ENCODE measurements at regions not wholly inside any gene's neighbourhood (a gene's known extent, or its start where the extent isn't known, plus 50 kb on each side); places are given as distances from the start of the nearest gene placed in this dataset.

DNA sequence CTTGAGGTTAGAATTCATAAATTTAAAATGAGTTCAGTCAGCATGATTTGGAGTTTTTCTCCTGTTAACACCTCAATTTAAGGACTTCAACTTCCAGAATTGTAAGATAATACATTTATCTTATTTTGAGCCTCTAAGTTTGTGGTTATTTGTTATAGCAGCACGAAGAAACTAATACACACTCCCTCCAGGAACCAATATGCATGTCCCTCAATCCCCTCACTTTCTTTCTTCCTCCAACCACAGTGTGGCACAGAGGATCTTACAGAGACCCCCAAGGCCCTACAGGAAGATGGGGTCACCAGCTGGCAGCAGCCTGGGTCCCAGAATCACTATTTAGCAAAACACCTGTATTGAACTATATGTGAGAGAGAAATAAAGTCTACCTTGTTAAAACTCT, 242.0 kb downstream of the RAD51AP2 start:
- no peaks in the 10 kb centered on the region for H3K9me2 ChIP-seq (ENCODE audit: insufficient read depth, low read length)
- H2AFZ ChIP-seq (ENCODE audit: low read depth, low read length), result no peak overlapping the region

DNA sequence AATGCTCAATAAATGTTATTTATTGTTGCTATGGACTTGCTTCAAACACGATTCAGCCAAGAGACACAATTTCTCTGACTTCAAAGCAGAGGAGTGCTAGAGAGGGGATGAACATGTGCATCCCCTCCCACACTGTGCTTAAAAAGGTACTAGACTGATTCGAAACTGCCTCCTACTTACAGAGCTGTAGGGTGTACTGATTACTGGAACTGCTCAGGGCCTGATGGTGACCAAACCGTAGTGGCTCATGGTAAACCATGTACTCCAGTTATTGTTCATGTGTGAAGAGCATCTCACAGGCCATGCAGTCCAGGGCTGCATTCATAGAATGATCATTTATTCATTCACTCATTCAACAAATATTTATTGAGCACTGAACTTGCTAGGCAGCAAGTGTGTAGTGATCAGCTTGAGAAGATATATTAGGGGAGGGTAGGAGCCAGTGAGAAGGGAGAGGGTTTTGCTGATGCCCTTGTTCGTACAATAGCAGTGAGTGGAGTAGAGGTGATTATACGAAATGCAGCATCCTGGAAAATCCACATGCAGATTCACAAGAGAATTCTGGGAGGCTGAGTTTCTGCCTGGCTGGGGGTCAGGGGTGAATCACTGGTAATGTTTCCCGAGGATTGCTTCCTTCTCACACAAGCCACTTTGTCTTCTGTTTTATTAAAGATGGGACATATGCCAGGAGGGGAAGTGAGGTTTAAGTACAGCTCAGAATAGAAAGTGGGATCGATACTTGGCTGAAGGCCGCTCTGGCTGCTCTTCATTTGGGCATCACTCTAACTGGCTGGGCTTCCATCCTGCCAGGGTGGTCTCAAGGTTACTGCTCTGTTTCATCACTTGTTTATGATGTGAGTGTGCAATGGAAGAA, 245.4 kb downstream of the RAD51AP2 start:
- Histone ChIP-seq H3K36me3 (ENCODE audit: insufficient read depth, low read length) (no peaks in the 10 kb centered on the region), H2AFZ (ENCODE audit: low read depth, low read length) (no peak overlapping the region), H3K4me3 (ENCODE audit: low read length) (no peak overlapping the region), H3K79me2 (replicated peaks; ENCODE audit: insufficient read depth, low read length) (no peaks in the 10 kb centered on the region), H3F3A (ENCODE audit: insufficient read depth, low read length, poor library complexity, severe bottlenecking) (no peaks in the 10 kb centered on the region), H3K4me2 (ENCODE audit: low read length) (no peak overlapping the region), H3K9me3 (ENCODE audit: low read length) (no peaks in the 10 kb centered on the region), H4K20me1 (ENCODE audit: insufficient read depth) (no peaks in the 10 kb centered on the region), H3K9me2 (ENCODE audit: insufficient read depth, low read length) (no peaks in the 10 kb centered on the region), H3K27me3 (ENCODE audit: insufficient read depth, low read depth, low read length) (no peaks in the 10 kb centered on the region), H3K9ac (ENCODE audit: low read length) (no peak overlapping the region), H3K27ac (ENCODE audit: low read length) (no peak overlapping the region)
- TF ChIP-seq, protein P1, sequence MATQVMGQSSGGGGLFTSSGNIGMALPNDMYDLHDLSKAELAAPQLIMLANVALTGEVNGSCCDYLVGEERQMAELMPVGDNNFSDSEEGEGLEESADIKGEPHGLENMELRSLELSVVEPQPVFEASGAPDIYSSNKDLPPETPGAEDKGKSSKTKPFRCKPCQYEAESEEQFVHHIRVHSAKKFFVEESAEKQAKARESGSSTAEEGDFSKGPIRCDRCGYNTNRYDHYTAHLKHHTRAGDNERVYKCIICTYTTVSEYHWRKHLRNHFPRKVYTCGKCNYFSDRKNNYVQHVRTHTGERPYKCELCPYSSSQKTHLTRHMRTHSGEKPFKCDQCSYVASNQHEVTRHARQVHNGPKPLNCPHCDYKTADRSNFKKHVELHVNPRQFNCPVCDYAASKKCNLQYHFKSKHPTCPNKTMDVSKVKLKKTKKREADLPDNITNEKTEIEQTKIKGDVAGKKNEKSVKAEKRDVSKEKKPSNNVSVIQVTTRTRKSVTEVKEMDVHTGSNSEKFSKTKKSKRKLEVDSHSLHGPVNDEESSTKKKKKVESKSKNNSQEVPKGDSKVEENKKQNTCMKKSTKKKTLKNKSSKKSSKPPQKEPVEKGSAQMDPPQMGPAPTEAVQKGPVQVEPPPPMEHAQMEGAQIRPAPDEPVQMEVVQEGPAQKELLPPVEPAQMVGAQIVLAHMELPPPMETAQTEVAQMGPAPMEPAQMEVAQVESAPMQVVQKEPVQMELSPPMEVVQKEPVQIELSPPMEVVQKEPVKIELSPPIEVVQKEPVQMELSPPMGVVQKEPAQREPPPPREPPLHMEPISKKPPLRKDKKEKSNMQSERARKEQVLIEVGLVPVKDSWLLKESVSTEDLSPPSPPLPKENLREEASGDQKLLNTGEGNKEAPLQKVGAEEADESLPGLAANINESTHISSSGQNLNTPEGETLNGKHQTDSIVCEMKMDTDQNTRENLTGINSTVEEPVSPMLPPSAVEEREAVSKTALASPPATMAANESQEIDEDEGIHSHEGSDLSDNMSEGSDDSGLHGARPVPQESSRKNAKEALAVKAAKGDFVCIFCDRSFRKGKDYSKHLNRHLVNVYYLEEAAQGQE (IDR thresholded peaks at IDR 0.05; ENCODE audit: borderline replicate concordance), result no peak
- TF ChIP-seq EZH2 (IDR thresholded peaks at IDR 0.05; ENCODE audit: borderline replicate concordance, insufficient read depth, low read length, poor library complexity, severe bottlenecking) (no peak), TAF1 (IDR thresholded peaks at IDR 0.05; ENCODE audit: low read depth) (no peak), SMC3 (conservative IDR thresholded peaks at IDR 0.05; ENCODE audit: poor library complexity) (no peak), RAD21 (conservative IDR thresholded peaks at IDR 0.05) (no peak), POLR2AphosphoS5 (IDR thresholded peaks at IDR 0.05) (no peak), MXI1 (conservative IDR thresholded peaks at IDR 0.05; ENCODE audit: poor library complexity, severe bottlenecking) (no peak)

More for the DNA sequence above, 242.0 kb downstream of the RAD51AP2 start:
- Histone ChIP-seq H3F3A (ENCODE audit: insufficient read depth, low read length, poor library complexity, severe bottlenecking) (no peaks in the 10 kb centered on the region), H3K9me3 (ENCODE audit: low read length) (no peaks in the 10 kb centered on the region), H3K9ac (ENCODE audit: low read length) (no peak overlapping the region), H3K36me3 (ENCODE audit: insufficient read depth, low read length) (no peaks in the 10 kb centered on the region), H3K4me3 (ENCODE audit: low read length) (no peak overlapping the region), H3K27ac (ENCODE audit: low read length) (no peak overlapping the region), H3K27me3 (ENCODE audit: insufficient read depth, low read depth, low read length) (no peaks in the 10 kb centered on the region), H4K20me1 (ENCODE audit: insufficient read depth) (no peaks in the 10 kb centered on the region), H3K4me2 (ENCODE audit: low read length) (no peak overlapping the region), H3K79me2 (replicated peaks; ENCODE audit: insufficient read depth, low read length) (no peaks in the 10 kb centered on the region)
- TF ChIP-seq RAD21 (conservative IDR thresholded peaks at IDR 0.05), result no peak
- TF ChIP-seq SMC3 (conservative IDR thresholded peaks at IDR 0.05; ENCODE audit: poor library complexity), result no peak
- TF ChIP-seq MXI1 (conservative IDR thresholded peaks at IDR 0.05; ENCODE audit: poor library complexity, severe bottlenecking), result no peak
- TF ChIP-seq, protein P2, sequence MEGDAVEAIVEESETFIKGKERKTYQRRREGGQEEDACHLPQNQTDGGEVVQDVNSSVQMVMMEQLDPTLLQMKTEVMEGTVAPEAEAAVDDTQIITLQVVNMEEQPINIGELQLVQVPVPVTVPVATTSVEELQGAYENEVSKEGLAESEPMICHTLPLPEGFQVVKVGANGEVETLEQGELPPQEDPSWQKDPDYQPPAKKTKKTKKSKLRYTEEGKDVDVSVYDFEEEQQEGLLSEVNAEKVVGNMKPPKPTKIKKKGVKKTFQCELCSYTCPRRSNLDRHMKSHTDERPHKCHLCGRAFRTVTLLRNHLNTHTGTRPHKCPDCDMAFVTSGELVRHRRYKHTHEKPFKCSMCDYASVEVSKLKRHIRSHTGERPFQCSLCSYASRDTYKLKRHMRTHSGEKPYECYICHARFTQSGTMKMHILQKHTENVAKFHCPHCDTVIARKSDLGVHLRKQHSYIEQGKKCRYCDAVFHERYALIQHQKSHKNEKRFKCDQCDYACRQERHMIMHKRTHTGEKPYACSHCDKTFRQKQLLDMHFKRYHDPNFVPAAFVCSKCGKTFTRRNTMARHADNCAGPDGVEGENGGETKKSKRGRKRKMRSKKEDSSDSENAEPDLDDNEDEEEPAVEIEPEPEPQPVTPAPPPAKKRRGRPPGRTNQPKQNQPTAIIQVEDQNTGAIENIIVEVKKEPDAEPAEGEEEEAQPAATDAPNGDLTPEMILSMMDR (IDR thresholded peaks at IDR 0.05; ENCODE audit: poor library complexity, severe bottlenecking), result no peak
- TF ChIP-seq POLR2AphosphoS5 (IDR thresholded peaks at IDR 0.05), result no peak
- no peak for TF ChIP-seq EP300 (conservative IDR thresholded peaks at IDR 0.05; ENCODE audit: poor library complexity, severe bottlenecking)
- no peak for TF ChIP-seq EZH2 (IDR thresholded peaks at IDR 0.05; ENCODE audit: borderline replicate concordance, insufficient read depth, low read length, poor library complexity, severe bottlenecking)
- TF ChIP-seq TAF1 (IDR thresholded peaks at IDR 0.05; ENCODE audit: low read depth), result no peak
- TF ChIP-seq, protein P1 (IDR thresholded peaks at IDR 0.05; ENCODE audit: borderline replicate concordance), result no peak

Measured in neural cell (in vitro differentiated cells).